H1 (cell line): ENCODE measurements at regions not wholly inside any gene's neighbourhood (a gene's known extent, or its start where the extent isn't known, plus 50 kb on each side); places are given as distances from the start of the nearest gene placed in this dataset.

Experiments used
- ATF2 ChIP-seq: IDR thresholded peaks from 2 replicates; pipeline ENCODE4 v1.6.1; 2012; ENCODE audit warnings: low read length, inconsistent platforms
- EGR1 ChIP-seq: IDR thresholded peaks from 2 replicates; pipeline ENCODE4 v1.6.1; 2011; ENCODE audit warnings: low read depth, low read length, borderline replicate concordance
- RXRA ChIP-seq: IDR thresholded peaks from 2 replicates; pipeline ENCODE4 v1.6.1; 2011; ENCODE audit warnings: low read depth, mild to moderate bottlenecking, low read length, moderate library complexity; ENCODE audit not compliant: insufficient read depth
- SIN3A ChIP-seq, 2 experiments: IDR thresholded peaks in 1 of 2; conservative IDR thresholded peaks in 1 of 2; 2 replicates each; pipeline ENCODE4 v1.6.1; 2011 to 2012; ENCODE audit warnings: low read length in 2 of 2, improper control_type of control experiment in 1 of 2, low read depth in 1 of 2, mild to moderate bottlenecking in 1 of 2

GRCh38 chr5:71782393-71782770, 63.3 kb downstream of the CARTPT start (continued):
- TF ChIP-seq ATF2 (no peak), SIN3A (conservative IDR thresholded peaks at IDR 0.05 in 1 of 2, IDR thresholded peaks at IDR 0.05 in 1 of 2; ENCODE audit: low read depth in 1 of 2, low read length in 2 of 2) (no peak), RXRA (no peak), EGR1 (no peak)
